NCI-H1105 treated with DMSO at 0.1 percent for 48 hours (cell line): ENCODE measurements at regions not wholly inside any gene's neighbourhood (a gene's known extent, or its start where the extent isn't known, plus 50 kb on each side); places are given as distances from the start of the nearest gene placed in this dataset.

Experiments
- DNase-seq: peaks from one replicate; lab custom pipeline; 2025; lab: John Stamatoyannopoulos, UW

GRCh38 chr6:6841571-6841970 lies 253.1 kb downstream of the LY86 start:
- no peak for DNase-seq

- no peak for DNase-seq
Observed at GRCh38 chr6:6842291-6842690, 253.8 kb downstream of the LY86 start.

GRCh38 chr6:6843057-6843627 lies 254.6 kb downstream of the LY86 start:
- no peak for DNase-seq

- DNase-seq, result no peak
Observed at GRCh38 chr6:6843777-6844176, 255.3 kb downstream of the LY86 start.

- no peak for DNase-seq
Observed at GRCh38 chr6:6844530-6844929, 256.0 kb downstream of the LY86 start.

DNA sequence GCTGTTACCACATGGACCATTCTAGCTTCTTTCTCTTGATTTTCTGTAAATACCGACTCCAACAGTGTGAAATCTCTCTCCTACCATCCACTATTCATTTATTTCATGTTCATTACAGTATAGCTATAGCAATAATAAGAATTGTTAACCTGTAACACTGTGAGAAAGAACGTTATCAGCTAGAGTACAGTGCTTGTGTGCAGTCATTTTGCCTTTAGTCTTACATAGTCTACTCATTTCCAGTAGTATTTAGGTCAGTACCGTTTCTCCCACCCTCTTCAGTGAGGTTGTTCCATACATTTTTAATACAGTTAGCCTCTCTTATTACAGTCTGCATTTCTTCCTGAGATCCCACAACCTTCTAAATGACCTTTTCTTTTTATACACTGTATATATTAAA lies 257.1 kb downstream of the LY86 start:
- no peak for DNase-seq

DNA sequence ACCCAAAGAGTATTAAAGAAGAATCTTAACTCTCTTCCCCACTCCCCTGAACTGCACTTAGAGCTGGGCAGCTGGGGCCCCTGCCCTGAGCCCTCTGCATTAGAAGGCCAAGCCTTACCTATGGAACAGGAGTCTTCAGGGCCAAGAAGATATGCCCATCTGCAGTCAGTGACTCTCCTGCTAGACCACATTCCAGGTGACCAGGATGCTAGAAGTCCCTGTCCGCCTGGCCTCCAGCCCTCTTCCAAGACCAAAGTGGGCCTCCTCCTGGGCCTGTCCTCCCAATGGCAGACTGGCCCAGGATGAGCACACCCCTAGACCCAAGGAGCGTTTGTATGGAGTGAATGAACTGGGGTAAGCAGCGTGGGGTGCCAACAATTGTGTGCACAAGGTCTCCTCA lies 259.1 kb downstream of the LY86 start:
- no peak for DNase-seq

- no peak for DNase-seq
Observed at GRCh38 chr6:6851059-6851948, 256.5 kb upstream of the RREB1 start.

GRCh38 chr6:6851949-6852261 lies 255.9 kb upstream of the RREB1 start:
- DNase-seq, result no peak

- no peak for DNase-seq
Observed at GRCh38 chr6:6856538-6857523, 250.9 kb upstream of the RREB1 start.

DNA sequence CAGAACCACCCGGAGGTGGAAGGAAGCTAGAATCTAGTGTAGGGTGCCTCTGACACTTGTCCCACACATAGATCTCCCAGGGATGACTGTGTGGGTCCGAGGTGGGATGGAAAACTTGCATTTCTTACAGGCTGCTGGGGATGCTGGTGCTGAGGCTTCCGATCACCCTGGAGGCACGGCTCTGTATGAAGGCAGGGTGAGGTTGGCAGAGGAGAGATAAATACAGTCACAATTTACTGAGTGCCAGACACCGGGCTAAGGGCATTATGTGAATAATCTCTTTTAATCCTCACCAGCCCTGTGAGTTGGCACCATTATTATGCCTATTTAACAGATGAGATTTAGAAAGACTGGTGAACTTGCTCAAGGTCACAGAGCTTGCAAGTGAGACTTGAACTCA lies 250.2 kb upstream of the RREB1 start:
- no peak for DNase-seq

DNA sequence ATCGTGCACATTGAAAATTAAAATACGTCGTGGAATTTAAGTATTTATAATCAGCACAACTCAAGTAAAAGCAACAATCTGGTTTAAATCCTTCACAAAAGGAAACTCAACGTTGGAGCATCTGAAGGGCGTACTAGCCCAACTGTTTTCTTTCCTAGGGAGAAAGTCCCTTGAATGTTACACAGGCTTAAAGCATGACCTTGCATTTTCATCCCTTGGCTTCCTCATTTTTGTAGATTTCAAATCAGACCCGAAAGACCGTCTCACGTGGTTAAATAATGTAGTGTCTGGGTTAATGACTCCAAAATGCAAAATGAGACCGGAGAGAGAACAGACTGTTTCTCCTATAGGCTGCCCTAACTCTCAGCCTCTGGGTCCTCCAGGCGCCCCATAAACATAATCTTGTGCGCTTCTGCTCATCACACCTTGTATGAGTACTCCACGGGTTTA lies 249.2 kb upstream of the RREB1 start:
- no peak for DNase-seq

DNA sequence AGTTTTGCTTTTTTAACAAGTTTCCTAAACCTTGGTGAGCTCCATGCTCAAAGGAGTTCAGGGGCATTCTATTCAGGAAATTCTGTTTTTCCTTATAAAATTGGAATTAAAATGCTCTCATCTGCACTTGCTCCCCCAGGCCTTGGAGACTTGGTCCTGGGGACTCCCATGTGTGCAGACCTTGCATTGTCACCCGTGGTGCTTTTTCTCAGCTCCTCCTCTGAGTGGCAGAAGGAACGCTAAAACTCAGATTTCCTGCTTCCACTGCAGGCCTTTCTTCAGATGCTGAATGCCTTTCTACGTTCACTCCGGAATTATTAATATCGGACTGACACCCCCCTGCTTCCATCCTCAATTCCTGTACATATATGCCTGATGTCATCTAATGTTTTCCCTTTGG lies 248.7 kb upstream of the RREB1 start:
- DNase-seq, result no peak

GRCh38 chr6:6859722-6860121 lies 248.0 kb upstream of the RREB1 start:
- DNase-seq, result no peak

GRCh38 chr6:6860863-6861262 lies 246.9 kb upstream of the RREB1 start:
- DNase-seq, result no peak

DNA sequence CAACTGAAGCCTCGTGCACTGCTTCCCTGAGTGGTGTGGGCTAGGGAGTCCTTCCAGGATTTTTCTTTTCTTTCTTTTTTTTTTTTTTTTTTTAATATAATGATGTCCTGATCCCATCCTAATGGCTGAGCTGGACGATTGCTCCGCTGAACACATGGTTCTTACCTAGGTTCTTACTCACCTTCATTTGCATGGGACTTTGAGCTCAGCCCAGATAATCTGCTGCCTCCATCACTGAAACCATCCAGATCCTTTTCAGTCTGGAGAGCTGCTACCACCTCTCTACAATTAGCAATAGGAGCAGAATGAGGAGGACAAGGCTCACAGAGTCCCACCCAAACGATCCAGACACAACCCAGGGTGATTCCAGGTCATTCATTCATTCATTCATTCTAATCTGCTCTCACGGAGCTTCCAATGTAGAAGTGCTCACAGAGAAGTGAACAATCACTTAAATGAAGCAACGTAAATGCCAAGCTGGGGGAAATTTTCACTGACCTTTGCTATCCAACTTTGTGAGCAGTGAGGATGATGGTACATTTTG lies 246.3 kb upstream of the RREB1 start:
- no peak for DNase-seq

DNA sequence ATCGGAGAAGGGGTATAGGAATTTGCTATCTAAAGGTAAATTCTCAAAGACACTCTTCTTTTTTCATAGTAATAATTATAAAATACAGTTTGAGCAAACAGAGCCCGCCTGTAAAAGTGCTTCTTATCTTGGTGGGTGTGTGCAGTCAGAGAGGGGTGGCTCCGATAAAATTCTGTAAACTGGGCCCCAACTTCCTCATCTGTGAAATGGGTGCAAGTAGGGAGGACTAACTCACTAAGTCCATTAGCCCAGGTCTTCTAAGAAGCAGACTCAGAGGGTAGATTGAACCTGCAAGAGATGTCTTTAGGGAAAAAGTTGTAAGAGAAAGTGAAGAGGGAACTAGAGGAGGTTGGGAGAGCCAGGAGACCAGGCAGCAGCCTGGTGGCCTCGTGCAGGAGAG lies 245.8 kb upstream of the RREB1 start:
- no peak for DNase-seq

GRCh38 chr6:6863970-6864639 lies 243.7 kb upstream of the RREB1 start:
- DNase-seq, result no peak

GRCh38 chr6:6865611-6866010 lies 242.2 kb upstream of the RREB1 start:
- DNase-seq, result no peak

DNA sequence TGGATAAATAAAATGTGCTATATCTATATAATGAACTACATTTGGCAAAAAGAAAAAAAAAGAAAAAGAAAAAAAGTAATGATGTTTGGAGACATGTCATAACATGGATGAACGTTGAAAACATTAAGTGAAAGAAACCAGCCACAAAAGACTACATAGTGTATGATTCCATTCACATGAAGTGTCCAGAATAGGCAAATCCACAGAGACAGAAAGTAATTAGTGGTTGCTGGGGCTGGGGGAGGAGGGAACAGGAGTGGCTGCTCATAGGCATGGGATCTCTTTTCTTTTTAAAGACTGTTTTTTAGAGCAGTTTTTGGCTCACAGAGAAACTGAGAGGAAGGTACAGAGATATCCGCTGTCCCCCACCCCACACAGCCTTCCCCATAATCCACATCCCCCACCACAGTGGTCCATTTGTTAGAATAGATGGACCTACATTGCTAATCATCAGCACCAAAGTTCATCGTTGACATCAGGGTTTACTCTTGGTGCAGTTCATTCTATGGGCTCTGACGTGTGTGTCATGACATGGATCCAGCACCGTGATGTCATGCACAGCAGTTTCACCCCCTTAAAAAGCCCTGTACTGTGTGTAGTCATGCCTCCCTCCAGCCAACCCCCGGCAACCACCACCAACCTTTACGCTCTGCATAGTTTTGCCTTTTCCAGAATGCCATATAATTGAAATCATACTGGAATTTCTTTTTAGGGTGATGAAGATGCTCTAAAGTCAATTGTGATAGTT lies 240.9 kb upstream of the RREB1 start:
- DNase-seq, result no peak

GRCh38 chr6:6867404-6867799 lies 240.4 kb upstream of the RREB1 start:
- DNase-seq, result no peak
